Stomach (tissue), 8 donors: ENCODE measurements at regions not wholly inside any gene's neighbourhood (a gene's known extent, or its start where the extent isn't known, plus 50 kb on each side); places are given as distances from the start of the nearest gene placed in this dataset.

Source experiments
- DNase-seq, 2 donors: peaks; one replicate each; pipeline versions ENCODE4 v3.0.0 to v3.0.0-alpha.2; 2013 to 2019
- H3K27ac ChIP-seq, 5 donors: fragments of 200-600 bp in 4 of 5; sonication (generic) in 4 of 5; one replicate each; pipeline ENCODE4 v1.5.1; 2013 to 2019; ENCODE audit warnings: mild to moderate bottlenecking in 1 of 5, moderate library complexity in 1 of 5
- H3K27me3 ChIP-seq, 3 donors: fragments of 200-600 bp; sonication (generic); one replicate each; pipeline ENCODE4 v1.5.1; 2017 to 2019; ENCODE audit warnings: mixed run types in 1 of 3
- H3K36me3 ChIP-seq, 4 donors: fragments of 200-600 bp; sonication (generic); 1 replicate in 3 of 4; 2 replicates in 1 of 4; pipeline ENCODE4 v1.5.1; 2016 to 2019
- H3K4me1 ChIP-seq, 4 donors: fragments of 200-600 bp; sonication (generic); one replicate each; pipeline ENCODE4 v1.5.1; 2016 to 2019
- H3K4me3 ChIP-seq, 4 donors: fragments of 200-600 bp; sonication (generic) in 3 of 4; one replicate each; pipeline ENCODE4 v1.5.1; 2016 to 2019; ENCODE audit warnings: mild to moderate bottlenecking in 1 of 4
- H3K9me3 ChIP-seq, 4 donors: fragments of 200-600 bp; sonication (generic); one replicate each; pipeline ENCODE4 v1.5.1; 2016 to 2019
- CTCF ChIP-seq, 7 experiments: fragments of 450-650 bp in 4 of 7; fragments of 200-600 bp in 3 of 7; sonication (generic) in 3 of 7; IDR thresholded peaks; one replicate each; pipeline ENCODE4 v1.5.1; 2016 to 2019; ENCODE audit warnings: antibody characterized with exemption in 7 of 7, control low read depth in 2 of 7, mild to moderate bottlenecking in 1 of 7
- EP300 ChIP-seq: sonication (generic); formaldehyde crosslinking; IDR thresholded peaks from one replicate; pipeline ENCODE4 v1.6.1; 2017; ENCODE audit warnings: antibody characterized with exemption
- POLR2A ChIP-seq, 4 donors: fragments of 450-650 bp; IDR thresholded peaks; one replicate each; pipeline ENCODE4 v1.6.1; 2016; ENCODE audit warnings: antibody characterized with exemption in 4 of 4, control low read depth in 2 of 4, mild to moderate bottlenecking in 1 of 4, moderate library complexity in 1 of 4
- POLR2AphosphoS5 ChIP-seq, 3 donors: sonication (generic); formaldehyde crosslinking; IDR thresholded peaks; one replicate each; pipeline ENCODE4 v1.6.1; 2016; ENCODE audit warnings: antibody characterized with exemption in 3 of 3
- WGBS, 5 donors: extraction: QIAGEN DNeasy Blood & Tissue Kit in 3 of 5; methylation state at CpG; one replicate each; pipeline versions ENCODE4 v1.1.5 to v1.1.7; 2013 to 2018; 5-methylcytosine and 5-hydroxymethylcytosine counted together
- intact Hi-C: fragments of 100-400 bp; cut with DNase I; formaldehyde crosslinking; loops from one replicate; pipeline ENCODE4 v1.15.1; 2023; ENCODE audit warnings: low total_unique reads
- donor health status: healthy with polysubstance abuse.
- donor health status: Bipolar disorder and iron deficiency.
- donor health status: healthy.

DNA sequence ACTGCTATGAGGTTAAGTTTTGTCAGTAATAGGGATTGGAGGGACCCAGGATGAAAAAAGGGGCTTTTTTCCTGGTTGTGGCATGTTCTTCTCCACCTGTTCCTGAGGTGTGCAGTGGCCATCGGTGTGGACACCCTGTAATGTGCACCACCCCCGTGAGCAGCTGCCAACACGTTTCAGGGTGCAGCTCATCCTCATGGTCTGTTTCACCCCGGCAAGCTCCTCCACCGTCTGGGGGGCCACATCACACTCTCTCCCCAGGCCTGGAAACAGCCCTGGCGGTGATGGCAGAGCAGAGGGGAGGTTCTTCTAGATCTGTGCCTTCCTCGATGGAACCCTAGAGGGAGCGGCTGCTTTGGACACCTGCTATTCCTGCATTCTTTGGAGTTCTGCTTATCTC, 435.4 kb downstream of the MATN1 start:
- Histone ChIP-seq H3K4me3 (no peak overlapping the region), H3K27ac (no peak overlapping the region), H3K36me3 (no peaks in the 10 kb centered on the region), H3K4me1 (no peaks in the 10 kb centered on the region), H3K27me3 (peaks cover 0 to 20% (median 7%) of the 10 kb centered on the region in 3 donors), H3K9me3 (peaks cover 0 to under 1% (median 0%) of the 10 kb centered on the region in 4 donors)
- 78 to 90% (median 82%) methylated on average over 6 to 8 of the region's 8 CpGs for WGBS, 5 donors
- no peak for TF ChIP-seq CTCF (IDR thresholded peaks at IDR 0.05)
- TF ChIP-seq EP300: no peak
- no peak for TF ChIP-seq POLR2A (IDR thresholded peaks at IDR 0.05)
- no peak for TF ChIP-seq POLR2AphosphoS5 (IDR thresholded peaks at IDR 0.05)
- intact Hi-C loops: no loop called here
- no peak for DNase-seq

- intact Hi-C loops: no loop called here
Observed at GRCh38 chr1:30286988-30287839, 436.2 kb downstream of the MATN1 start.

GRCh38 chr1:30286241-30286987, 437.0 kb downstream of the MATN1 start:
- no peaks in the 10 kb centered on the region for H3K9me3 ChIP-seq
- H3K4me1 ChIP-seq: peaks cover 0 to 5% (median 0%) of the 10 kb centered on the region in 4 donors
- no peak for TF ChIP-seq POLR2A (IDR thresholded peaks at IDR 0.05)
- TF ChIP-seq POLR2AphosphoS5 (IDR thresholded peaks at IDR 0.05): no peak
- TF ChIP-seq CTCF (IDR thresholded peaks at IDR 0.05): no peak
- no peak for TF ChIP-seq EP300
- H3K4me3 ChIP-seq: no peak overlapping the region
- H3K36me3 ChIP-seq: no peaks in the 10 kb centered on the region
- intact Hi-C loops: no loop called here
- WGBS, 5 donors: 53 to 70% (median 66%) methylated on average over 7 to 13 of the region's 13 CpGs
- H3K27me3 ChIP-seq: peaks cover 0 to 20% (median 7%) of the 10 kb centered on the region in 3 donors
- no peak overlapping the region for H3K27ac ChIP-seq
- DNase-seq: peak in 1 of 2 donors; percentile 29

More at GRCh38 chr1:30286988-30287839, 436.2 kb downstream of the MATN1 start:
- Histone ChIP-seq H3K27ac (no peak overlapping the region), H3K36me3 (no peaks in the 10 kb centered on the region), H3K27me3 (peaks cover 0 to 20% (median 7%) of the 10 kb centered on the region in 3 donors), H3K4me3 (no peak overlapping the region), H3K4me1 (peaks cover 0 to 5% (median 0%) of the 10 kb centered on the region in 4 donors), H3K9me3 (no peaks in the 10 kb centered on the region)
- TF ChIP-seq POLR2AphosphoS5 (IDR thresholded peaks at IDR 0.05) (no peak), CTCF (IDR thresholded peaks at IDR 0.05) (no peak), EP300 (no peak), POLR2A (IDR thresholded peaks at IDR 0.05) (no peak)
- 54 to 62% (median 58%) methylated on average over 6 of the region's 6 CpGs for WGBS, 5 donors
- DNase-seq: no peak

DNA sequence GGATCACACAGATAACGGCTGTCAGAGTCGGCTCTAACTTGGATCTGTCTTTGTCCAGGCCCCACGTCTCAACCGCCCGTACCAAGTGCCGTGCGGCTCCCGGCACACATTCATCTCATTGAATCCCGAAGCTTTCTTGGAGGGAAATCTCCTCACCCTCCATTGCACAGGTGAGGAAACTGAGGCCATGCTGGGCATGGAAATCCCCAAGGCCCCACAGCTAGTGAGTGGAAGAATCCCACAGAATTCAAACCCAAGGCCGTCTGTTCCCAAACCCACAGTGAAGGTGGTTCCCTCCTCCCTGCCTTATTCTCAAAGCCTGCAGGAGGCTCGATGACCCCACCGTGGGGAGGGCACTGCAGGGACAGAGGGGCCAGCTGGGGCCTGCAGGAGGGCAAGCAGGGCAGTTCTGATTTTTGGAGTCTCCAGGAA, 437.9 kb downstream of the MATN1 start:
- Histone ChIP-seq H3K4me1 (peaks cover 0 to 5% (median 0%) of the 10 kb centered on the region in 4 donors), H3K27me3 (peaks cover 0 to 20% (median 7%) of the 10 kb centered on the region in 3 donors), H3K27ac (no peak overlapping the region), H3K9me3 (no peaks in the 10 kb centered on the region), H3K36me3 (no peaks in the 10 kb centered on the region), H3K4me3 (no peak overlapping the region)
- WGBS, 5 donors: 80 to 92% (median 86%) methylated on average over 12 of the region's 12 CpGs
- no peak for DNase-seq
- intact Hi-C loops: no loop called here
- TF ChIP-seq EP300: no peak
- TF ChIP-seq POLR2AphosphoS5 (IDR thresholded peaks at IDR 0.05): no peak
- TF ChIP-seq CTCF (IDR thresholded peaks at IDR 0.05): no peak
- TF ChIP-seq POLR2A (IDR thresholded peaks at IDR 0.05): no peak
